Astrocyte (in vitro differentiated cells and primary cell): ENCODE measurements at regions not wholly inside any gene's neighbourhood (a gene's known extent, or its start where the extent isn't known, plus 50 kb on each side); places are given as distances from the start of the nearest gene placed in this dataset.
A peak's percentile ranks its signal among the peaks of the same experiment; 100 is the strongest.
"Not testable (repeated sequence)": the region's sequence is repeated elsewhere in the genome, so short reads cannot be mapped to it uniquely, and the experiment has no call there.

Experiments
- DNase-seq: peaks from one replicate; pipeline ENCODE4 v3.0.0-alpha.2; 2010; ENCODE audit warnings: low read depth
- FAIRE-seq: peaks from 2 replicates; lab custom pipeline; 2011; peaks lifted over from hg19 to GRCh38; lab: Jason Lieb, UNC
- H2AFZ ChIP-seq: 2 replicates; pipeline ENCODE4 v1.6.0; 2012; ENCODE audit warnings: low read depth, low read length, inconsistent platforms
- H3K27ac ChIP-seq: 2 replicates; pipeline ENCODE4 v1.5.1; 2011; ENCODE audit warnings: low read depth, low read length, inconsistent platforms
- H3K27me3 ChIP-seq: 2 replicates; pipeline ENCODE4 v1.6.0; 2011; ENCODE audit warnings: low read length, inconsistent platforms; ENCODE audit not compliant: insufficient read depth
- H3K36me3 ChIP-seq: 2 replicates; pipeline ENCODE4 v1.5.1; 2011; ENCODE audit warnings: low read length, inconsistent platforms; ENCODE audit not compliant: insufficient read depth
- H3K4me1 ChIP-seq: 2 replicates; pipeline ENCODE4 v1.5.1; 2011; ENCODE audit warnings: low read length, inconsistent platforms; ENCODE audit not compliant: insufficient read depth
- H3K4me2 ChIP-seq: 2 replicates; pipeline ENCODE4 v1.6.0; 2012; ENCODE audit warnings: low read length, inconsistent platforms
- H3K4me3 ChIP-seq: 2 replicates; pipeline ENCODE4 v1.5.1; 2011; ENCODE audit warnings: low read depth, mild to moderate bottlenecking, low read length, inconsistent platforms; ENCODE audit not compliant: insufficient read depth
- H3K79me2 ChIP-seq: 2 replicates; pipeline ENCODE4 v1.6.0; 2012; ENCODE audit warnings: mild to moderate bottlenecking, low read length, inconsistent platforms; ENCODE audit not compliant: insufficient read depth
- H3K9ac ChIP-seq: 2 replicates; pipeline ENCODE4 v1.6.0; 2012; ENCODE audit warnings: mild to moderate bottlenecking, low read length, inconsistent platforms
- H3K9me3 ChIP-seq: 2 replicates; pipeline ENCODE4 v1.5.1; 2012; ENCODE audit warnings: low read depth, mild to moderate bottlenecking, low read length, inconsistent platforms; ENCODE audit not compliant: insufficient read depth
- H4K20me1 ChIP-seq: 2 replicates; pipeline ENCODE4 v1.6.0; 2012; ENCODE audit warnings: low read length, inconsistent platforms; ENCODE audit not compliant: insufficient read depth
- H3K27ac Mint-ChIP-seq: one replicate; pipeline ENCODE4 v1.8.0; 2021; ENCODE audit warnings: mild to moderate bottlenecking, mixed read lengths; ENCODE audit not compliant: unreplicated experiment
- H3K27me3 Mint-ChIP-seq: one replicate; pipeline ENCODE4 v1.8.0; 2021; ENCODE audit warnings: low read depth, mixed read lengths; ENCODE audit not compliant: unreplicated experiment
- H3K36me3 Mint-ChIP-seq: one replicate; pipeline ENCODE4 v1.8.0; 2021; ENCODE audit warnings: low read depth, mixed read lengths; ENCODE audit not compliant: unreplicated experiment
- H3K4me1 Mint-ChIP-seq: one replicate; pipeline ENCODE4 v1.8.0; 2021; ENCODE audit warnings: low read depth, mixed read lengths; ENCODE audit not compliant: unreplicated experiment
- H3K4me3 Mint-ChIP-seq: one replicate; pipeline ENCODE4 v1.8.0; 2021; ENCODE audit warnings: mild to moderate bottlenecking, moderate library complexity, mixed read lengths; ENCODE audit not compliant: unreplicated experiment
- H3K9me3 Mint-ChIP-seq: one replicate; pipeline ENCODE4 v1.8.0; 2021; ENCODE audit warnings: mild to moderate bottlenecking, mixed read lengths; ENCODE audit not compliant: unreplicated experiment
- EZH2 ChIP-seq: IDR thresholded peaks from 2 replicates; pipeline ENCODE4 v1.6.1; 2012; ENCODE audit warnings: mild to moderate bottlenecking, low read length, inconsistent platforms; ENCODE audit not compliant: insufficient read depth
- TF ChIP-seq, protein P1 (sequence below): IDR thresholded peaks from 2 replicates; pipeline ENCODE4 v1.5.1; 2011; ENCODE audit warnings: low read depth, mild to moderate bottlenecking, inconsistent platforms, low read length, moderate library complexity; ENCODE audit not compliant: insufficient read depth

DNA sequence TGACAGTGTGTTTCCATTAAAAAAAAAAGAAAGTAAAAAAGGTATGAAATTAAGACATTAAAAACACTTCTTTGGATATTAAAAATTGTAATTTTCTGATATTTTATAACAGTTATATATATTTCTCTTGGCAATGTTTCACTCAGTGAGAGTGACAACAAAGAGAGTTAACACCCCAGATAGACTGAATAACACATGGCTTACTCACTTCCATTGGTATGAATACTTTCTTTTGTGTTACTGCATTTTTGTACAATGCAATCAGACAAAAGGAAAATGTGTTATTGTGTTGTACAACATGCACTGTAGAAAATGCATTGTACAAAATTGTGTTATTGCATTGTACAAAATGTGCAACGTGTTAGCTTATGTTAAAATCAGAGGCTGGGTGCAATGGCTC lies 676.6 kb upstream of the AMELY start:
- not testable (repeated sequence) for H3K27me3 Mint-ChIP-seq, H3K9me3 Mint-ChIP-seq, H3K4me1 Mint-ChIP-seq, FAIRE-seq, H3K4me3 Mint-ChIP-seq, H3K27me3 ChIP-seq, H4K20me1 ChIP-seq, DNase-seq, H3K4me1 ChIP-seq, H2AFZ ChIP-seq, H3K4me2 ChIP-seq, H3K79me2 ChIP-seq, H3K9me3 ChIP-seq, H3K27ac ChIP-seq, H3K36me3 Mint-ChIP-seq, H3K4me3 ChIP-seq, H3K9ac ChIP-seq, H3K36me3 ChIP-seq
- peak overlapping the region; percentile 53 for H3K27ac Mint-ChIP-seq

DNA sequence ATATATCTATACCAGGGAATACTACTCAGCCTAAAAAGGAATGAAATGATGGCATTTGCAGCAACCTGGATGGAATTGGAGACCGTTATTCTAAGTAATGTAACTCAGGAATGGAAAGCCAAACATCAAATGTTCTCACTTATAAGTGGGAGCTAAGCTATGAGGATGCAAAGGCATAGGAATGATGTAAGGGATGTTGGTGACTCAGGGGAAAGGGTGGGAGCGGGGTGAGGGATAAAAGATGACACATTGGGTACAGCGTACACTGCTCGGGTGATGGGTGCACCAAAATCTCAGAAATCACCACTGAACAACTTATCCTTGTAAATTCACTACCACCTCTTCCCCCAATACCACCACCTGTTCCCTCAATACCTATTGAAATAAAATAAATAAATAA lies 651.0 kb upstream of the AMELY start:
- H3K36me3 Mint-ChIP-seq: no peaks in the 10 kb centered on the region
- DNase-seq: no peak
- no peaks in the 10 kb centered on the region for H3K27me3 ChIP-seq
- no peak overlapping the region for H3K4me3 ChIP-seq
- H3K9me3 ChIP-seq: no peaks in the 10 kb centered on the region
- no peak overlapping the region for H3K4me2 ChIP-seq
- H3K4me1 Mint-ChIP-seq: peaks cover 6% of the 10 kb centered on the region
- TF ChIP-seq, protein P1, sequence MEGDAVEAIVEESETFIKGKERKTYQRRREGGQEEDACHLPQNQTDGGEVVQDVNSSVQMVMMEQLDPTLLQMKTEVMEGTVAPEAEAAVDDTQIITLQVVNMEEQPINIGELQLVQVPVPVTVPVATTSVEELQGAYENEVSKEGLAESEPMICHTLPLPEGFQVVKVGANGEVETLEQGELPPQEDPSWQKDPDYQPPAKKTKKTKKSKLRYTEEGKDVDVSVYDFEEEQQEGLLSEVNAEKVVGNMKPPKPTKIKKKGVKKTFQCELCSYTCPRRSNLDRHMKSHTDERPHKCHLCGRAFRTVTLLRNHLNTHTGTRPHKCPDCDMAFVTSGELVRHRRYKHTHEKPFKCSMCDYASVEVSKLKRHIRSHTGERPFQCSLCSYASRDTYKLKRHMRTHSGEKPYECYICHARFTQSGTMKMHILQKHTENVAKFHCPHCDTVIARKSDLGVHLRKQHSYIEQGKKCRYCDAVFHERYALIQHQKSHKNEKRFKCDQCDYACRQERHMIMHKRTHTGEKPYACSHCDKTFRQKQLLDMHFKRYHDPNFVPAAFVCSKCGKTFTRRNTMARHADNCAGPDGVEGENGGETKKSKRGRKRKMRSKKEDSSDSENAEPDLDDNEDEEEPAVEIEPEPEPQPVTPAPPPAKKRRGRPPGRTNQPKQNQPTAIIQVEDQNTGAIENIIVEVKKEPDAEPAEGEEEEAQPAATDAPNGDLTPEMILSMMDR: no peak
- TF ChIP-seq EZH2: no peak
- no peaks in the 10 kb centered on the region for H3K4me1 ChIP-seq
- no peak overlapping the region for H3K9ac ChIP-seq
- H2AFZ ChIP-seq: no peak overlapping the region
- H3K27ac Mint-ChIP-seq: no peak overlapping the region
- H3K36me3 ChIP-seq: no peaks in the 10 kb centered on the region
- no peak for FAIRE-seq
- H3K4me3 Mint-ChIP-seq: no peak overlapping the region
- H3K79me2 ChIP-seq: no peaks in the 10 kb centered on the region
- H3K27me3 Mint-ChIP-seq: no peaks in the 10 kb centered on the region
- H3K27ac ChIP-seq: no peak overlapping the region
- no peaks in the 10 kb centered on the region for H3K9me3 Mint-ChIP-seq
- H4K20me1 ChIP-seq: no peaks in the 10 kb centered on the region

DNA sequence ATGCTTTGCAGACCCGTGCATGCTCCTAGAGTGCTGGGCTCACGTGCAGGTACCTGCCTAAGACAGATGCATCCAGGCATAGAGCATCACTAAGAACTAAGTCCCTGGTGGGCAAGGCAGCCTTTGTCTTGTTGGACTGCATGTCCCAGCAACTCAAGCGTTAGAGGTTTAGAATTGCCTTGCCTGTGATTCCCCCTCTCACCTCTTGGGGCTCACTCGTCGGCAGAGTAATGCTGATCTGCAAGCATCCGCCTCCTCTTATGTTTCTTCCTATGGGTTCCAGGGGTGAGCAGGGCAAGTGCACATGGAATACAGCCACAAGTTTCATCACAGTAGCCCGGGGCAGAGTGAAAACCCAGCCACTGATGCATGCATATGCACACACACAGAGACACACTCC lies 646.1 kb upstream of the AMELY start:
- H3K4me2 ChIP-seq: no peak overlapping the region
- H3K36me3 ChIP-seq: no peaks in the 10 kb centered on the region
- H3K4me3 Mint-ChIP-seq: no peak overlapping the region
- H2AFZ ChIP-seq: no peak overlapping the region
- H4K20me1 ChIP-seq: no peaks in the 10 kb centered on the region
- no peaks in the 10 kb centered on the region for H3K4me1 ChIP-seq
- no peak for DNase-seq
- no peak overlapping the region for H3K9ac ChIP-seq
- no peak for TF ChIP-seq EZH2
- TF ChIP-seq, protein P1: peak; percentile 26
- H3K27ac Mint-ChIP-seq: no peak overlapping the region
- H3K27ac ChIP-seq: no peak overlapping the region
- H3K27me3 Mint-ChIP-seq: no peaks in the 10 kb centered on the region
- no peaks in the 10 kb centered on the region for H3K36me3 Mint-ChIP-seq
- no peaks in the 10 kb centered on the region for H3K79me2 ChIP-seq
- no peaks in the 10 kb centered on the region for H3K9me3 Mint-ChIP-seq
- peaks cover 9% of the 10 kb centered on the region for H3K4me1 Mint-ChIP-seq
- H3K27me3 ChIP-seq: no peaks in the 10 kb centered on the region
- no peak overlapping the region for H3K4me3 ChIP-seq
- H3K9me3 ChIP-seq: no peaks in the 10 kb centered on the region
- FAIRE-seq: no peak
